ENCODE measurements at regions not wholly inside any gene's neighbourhood (a gene's known extent, or its start where the extent isn't known, plus 50 kb on each side); places are given as distances from the start of the nearest gene placed in this dataset.
A peak's percentile ranks its signal among the peaks of the same experiment; 100 is the strongest.

- no peak for DNase-seq
Measured at GRCh38 chr5:96088706-96089498, 127.3 kb upstream of the ELL2 start.

DNA sequence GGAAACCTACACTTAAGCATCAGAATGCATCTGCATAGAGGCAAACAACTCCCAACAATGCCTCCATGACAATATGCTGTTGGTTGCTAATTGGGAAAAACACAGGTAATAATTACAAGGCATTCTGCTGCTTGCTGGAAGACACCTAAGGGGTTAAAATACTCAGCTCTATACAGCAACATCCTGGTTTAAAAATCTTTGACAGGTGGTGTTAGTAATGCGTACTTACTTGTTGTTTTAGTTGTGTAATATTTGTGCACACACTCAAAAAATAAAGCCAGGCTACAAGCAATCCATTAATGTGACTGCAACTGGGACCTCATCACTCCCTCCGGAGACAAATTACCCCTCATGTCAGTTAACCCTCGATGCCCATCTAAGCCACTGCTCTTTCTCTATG is 126.3 kb upstream of the ELL2 start:
- DNase-seq: peak; percentile 5

DNA sequence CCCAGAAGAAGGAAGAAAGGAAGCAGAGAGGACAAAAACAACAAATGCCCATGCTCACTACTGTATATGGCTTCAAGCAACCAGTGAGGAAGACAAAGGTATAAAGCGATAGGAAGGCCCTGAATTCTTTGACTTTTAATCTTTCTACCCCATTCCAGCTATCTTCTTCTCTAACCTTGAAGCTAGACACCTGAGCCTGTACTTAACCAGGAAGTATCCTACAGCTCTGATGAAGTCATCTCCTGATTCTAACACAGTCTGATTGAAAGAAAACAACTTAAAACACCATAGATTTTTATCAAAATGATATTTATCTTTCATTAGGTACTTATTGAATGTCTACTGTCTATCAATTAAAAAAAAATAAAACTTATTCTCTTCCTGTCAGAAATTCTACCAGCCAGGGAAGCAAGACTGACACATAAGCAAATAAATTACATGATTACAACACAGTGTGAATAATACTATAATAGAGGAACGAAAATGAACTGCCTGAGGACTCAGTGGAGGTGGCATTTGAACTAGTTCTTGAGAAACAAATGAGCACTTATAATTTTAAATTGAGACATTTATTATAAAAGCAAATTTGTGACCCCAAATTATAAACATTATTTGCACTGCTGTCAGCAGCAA is 123.3 kb upstream of the ELL2 start:
- peak; percentile 5 for DNase-seq

DNA sequence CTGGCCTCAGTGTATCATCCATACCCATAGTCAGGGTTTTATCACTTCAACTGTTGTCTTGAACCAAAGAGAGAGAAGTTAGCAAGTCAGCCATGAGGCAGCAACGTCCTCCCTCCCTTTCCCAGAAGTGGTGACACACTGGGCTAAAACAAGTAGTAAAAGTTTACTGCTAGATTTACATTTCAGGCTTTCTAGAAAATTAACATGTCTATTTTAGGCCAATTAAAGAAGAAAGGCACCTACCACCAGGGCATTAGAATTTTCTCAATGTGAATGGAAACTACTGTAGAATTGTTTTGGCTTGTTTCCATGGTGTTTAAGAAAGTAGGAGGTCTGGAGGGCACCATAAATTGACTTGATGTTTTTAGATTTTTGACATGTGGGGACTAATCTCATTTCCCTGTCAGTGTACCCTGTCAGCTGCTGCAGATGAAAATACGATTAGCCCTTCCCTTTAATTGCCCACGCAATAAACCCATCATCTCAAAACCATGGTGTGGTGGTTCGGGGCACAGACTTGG is 121.8 kb upstream of the ELL2 start:
- DNase-seq: no peak

DNA sequence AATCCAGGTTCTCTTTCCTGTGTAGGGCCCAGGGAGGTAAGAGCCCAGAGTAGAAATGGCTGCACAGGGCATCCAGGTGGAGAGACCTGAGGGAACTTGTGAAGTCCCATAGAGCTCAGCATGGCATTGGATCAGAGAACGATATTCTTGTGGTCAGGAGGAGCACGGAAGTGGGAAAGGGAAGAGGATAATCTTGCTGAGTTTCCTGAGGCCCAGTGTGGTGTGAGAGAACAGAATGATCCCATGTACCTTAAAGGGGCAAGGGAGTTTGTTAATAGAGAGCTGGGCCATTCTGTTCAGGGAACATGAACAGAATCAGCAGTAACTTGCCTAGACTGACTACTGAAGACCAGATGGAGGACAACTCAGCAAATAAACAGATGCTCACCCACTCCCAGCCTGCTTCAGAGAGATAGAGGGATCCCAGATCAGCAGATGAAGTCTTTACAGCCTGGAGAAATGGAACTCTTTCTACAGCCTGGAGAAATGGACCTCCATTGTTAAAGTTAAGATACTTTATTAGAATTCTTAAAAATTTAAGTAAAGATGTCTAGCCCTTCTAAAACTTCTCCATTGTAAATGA is 119.7 kb upstream of the ELL2 start:
- no peak for DNase-seq

DNA sequence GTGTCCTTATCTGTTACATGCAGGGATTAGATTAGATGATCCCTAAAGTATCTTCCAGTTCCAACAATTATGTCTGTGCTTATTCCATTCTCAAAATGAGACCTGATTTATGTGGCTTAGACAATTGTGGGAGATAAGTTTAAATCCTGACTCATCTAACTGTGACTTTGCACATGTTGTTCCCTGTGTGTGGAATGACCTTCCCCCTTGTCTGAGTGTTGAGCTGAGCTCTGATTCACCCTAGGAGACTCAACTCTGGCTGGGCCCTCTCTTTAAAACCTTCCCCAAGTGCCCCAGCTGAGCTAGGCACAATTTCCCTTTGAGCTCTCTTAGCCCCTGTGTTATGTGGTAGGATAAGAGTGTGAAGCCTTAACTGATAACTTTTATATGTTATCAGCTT is 118.9 kb upstream of the ELL2 start:
- no peak for DNase-seq

DNA sequence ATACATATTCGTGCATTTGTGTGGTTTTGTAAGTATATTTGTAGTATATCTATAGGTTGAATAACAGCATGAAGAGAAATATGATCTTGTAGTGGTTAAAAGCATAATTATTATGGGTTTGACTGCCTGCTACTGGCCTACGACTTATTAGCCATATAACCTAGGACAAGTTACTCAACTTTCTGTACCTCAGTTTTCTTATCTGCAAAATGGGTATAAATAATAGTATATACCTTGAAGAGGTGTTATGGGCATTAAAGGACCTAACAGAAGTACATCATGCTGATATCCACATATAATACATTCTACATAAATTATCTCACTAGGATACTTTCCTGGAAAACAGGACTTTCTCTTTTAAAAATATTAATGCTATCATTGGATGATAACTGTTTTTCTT is 118.3 kb upstream of the ELL2 start:
- no peak for DNase-seq

GRCh38 chr5:96079075-96079474 is 117.4 kb upstream of the ELL2 start:
- no peak for DNase-seq

- DNase-seq: no peak
Measured at GRCh38 chr5:96076451-96076850, 114.8 kb upstream of the ELL2 start.

DNA sequence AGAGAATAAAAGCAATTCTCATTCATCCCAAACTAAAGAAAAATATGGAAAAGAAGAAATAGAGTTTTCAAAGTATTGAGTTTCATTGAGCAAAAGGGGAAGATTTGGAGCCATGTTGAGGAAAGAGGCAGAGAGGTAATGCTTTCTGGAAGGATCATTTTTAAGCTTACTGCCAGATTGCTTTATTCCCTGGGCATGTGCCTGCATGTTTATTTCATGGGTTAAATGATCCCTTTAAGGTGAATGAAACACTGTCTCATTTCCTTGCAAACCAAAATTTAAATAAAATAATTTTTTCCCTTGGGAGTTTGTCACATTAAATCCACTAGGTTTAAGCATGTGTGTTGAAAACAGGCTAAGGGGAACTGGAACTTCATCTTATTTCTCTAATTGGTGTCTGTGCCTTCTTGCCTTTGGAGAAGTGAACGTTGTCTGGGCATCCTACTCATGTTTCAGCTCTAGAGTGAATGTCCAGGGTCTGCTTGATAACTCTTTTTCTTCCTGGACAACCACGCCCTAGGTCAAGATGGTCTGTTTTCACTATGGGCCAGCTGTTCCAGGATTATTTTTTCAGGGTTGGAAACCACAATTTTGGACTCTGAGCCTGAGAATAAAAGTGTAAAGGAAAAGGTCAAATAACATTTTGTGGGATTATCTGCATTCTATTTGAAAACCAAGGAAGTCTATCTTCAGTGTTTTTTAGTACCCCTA is 114.1 kb upstream of the ELL2 start:
- DNase-seq: no peak

DNA sequence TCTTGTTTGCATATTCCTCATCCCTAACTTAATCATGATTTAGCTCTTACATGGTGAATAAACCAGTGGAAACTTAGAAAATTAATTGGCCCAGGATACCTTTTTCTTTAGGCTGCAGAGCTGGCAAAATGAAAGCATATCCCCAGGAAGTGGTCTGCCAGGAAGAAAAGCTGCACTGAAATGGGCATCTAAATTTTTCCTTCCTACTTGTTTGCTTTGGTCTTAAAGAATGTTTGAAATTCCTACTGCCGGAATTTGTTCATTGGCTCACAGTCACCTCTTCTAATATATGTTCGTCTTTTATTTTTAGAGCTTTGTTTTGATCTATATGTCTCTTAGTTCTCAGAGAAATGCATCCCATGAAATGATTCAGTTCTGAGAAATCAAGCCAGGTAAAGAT is 113.2 kb upstream of the ELL2 start:
- no peak for DNase-seq

DNA sequence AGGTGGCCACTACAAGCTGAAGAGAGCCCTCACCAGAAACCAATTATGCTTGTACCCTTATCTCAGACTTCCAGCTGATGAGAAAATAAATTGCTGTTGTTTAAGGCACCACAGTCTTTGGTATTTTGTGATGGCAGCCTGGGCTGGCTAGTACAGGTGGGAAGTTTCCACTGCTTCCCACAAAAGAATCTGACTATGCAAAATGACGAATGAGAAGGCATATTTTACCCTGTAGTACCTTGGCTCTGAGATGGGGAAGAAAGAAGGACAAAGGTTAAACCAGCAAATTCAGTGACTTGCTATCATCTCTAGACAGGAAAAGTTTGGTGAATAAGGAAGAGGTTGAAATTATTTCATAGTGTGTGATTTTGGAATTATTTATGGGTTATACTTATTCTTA is 112.8 kb upstream of the ELL2 start:
- DNase-seq: no peak

DNA sequence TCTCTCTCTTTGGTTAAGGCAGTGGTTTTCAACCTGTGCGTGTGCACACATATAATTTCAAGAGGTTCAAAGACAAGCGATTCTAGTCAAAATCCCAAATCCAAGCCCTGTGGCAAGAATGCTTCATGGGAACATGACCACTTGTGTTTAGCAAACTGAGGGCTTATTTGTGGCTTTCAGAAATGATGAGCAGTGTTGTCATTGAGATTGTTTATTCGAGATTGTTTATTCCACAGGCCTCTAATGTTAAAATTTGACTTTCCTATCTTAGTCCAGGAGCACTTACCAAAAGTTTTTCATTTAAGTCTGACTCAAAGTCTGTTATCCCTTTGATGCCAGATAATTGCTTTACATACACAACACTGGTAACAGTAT is 111.1 kb upstream of the ELL2 start:
- DNase-seq: no peak

GRCh38 chr5:96072138-96072790 is 110.6 kb upstream of the ELL2 start:
- no peak for DNase-seq

GRCh38 chr5:96070622-96071225 is 109.1 kb upstream of the ELL2 start:
- no peak for DNase-seq

DNA sequence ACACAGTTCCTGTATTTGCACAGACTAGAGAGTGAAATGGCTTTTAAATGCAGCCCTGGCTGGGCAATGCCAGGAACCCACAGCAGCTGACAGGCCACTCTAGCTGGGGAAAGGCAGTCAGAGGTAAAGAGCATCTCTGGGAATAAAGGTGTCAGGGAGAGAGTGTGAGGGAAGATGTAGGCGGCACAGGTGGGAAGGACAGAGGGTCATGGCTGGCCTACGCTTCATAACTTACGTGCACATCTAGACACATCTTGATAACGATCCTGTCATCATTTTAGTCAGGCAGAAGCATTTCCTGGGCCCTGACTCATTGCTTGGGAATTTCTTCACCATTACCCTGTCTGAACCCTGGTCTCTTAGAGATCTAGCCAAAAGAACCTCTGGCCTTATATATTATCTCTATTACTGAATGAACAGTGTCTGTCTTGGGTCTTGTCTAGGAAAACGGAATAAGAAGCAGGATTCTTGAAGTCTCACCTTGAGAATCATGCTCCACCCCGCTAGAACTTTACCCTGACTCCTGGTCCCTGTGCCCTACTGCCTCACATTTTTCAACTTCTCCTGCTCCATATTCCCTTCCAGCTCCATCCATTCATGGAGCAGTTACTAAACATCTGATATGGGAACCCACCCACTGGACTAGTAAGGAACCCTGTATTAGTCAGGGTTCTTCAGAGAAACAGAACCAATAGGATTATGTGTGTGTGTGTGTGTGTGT is 106.4 kb upstream of the ELL2 start:
- no peak for DNase-seq

DNA sequence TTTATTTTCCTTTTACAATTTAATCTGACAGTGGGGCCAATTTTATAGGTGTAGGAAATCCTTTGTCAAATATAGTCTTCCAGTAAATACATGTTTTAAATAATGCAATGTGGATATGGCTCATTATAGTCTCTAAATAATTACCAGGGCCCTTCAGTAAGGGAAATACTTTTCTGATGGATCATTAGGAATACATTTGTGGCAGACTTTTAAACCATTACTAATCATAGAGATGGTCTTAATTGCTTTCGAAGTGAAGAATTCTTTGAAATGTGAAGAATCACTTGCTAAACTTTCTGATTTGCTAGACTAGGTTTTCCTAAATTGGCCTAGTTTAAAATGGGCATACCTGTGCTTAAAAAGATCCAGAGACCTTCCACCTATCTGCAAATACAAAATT is 105.6 kb upstream of the ELL2 start:
- no peak for DNase-seq

GRCh38 chr5:96066386-96066719 is 104.7 kb upstream of the ELL2 start:
- no peak for DNase-seq

DNA sequence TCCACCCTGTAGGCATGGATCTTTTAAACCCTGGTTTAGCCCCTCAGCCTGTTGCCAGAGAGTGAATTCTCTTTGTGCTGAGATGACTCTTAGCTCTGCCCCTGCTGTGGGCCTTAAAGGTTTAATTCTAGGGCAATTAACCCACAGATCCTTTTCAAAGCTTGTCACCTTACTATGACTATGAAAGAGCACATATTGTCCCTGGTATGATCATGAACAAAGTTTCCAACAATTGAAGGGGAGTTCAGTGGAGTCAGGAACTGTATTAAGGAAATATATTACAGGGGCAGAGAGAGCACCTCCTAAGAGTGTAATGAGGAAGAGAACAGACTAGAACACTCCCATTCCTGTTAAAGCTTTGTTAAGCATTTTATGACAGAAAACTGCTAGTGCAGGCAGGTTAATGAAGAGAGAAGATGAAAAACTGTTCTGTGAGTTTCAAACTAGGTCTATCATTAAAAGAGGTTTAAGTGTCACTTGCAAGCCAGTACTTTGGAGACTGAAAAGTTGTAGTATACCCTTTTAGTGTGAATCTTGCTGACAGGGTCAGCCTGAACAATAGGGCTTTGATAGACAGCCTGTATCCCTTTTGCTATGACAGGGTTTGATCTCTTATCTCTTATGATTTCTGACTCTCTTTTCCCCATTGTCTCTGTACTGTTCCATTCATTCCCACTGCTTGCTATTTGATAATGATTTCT is 104.2 kb upstream of the ELL2 start:
- peak; percentile 11 for DNase-seq

DNA sequence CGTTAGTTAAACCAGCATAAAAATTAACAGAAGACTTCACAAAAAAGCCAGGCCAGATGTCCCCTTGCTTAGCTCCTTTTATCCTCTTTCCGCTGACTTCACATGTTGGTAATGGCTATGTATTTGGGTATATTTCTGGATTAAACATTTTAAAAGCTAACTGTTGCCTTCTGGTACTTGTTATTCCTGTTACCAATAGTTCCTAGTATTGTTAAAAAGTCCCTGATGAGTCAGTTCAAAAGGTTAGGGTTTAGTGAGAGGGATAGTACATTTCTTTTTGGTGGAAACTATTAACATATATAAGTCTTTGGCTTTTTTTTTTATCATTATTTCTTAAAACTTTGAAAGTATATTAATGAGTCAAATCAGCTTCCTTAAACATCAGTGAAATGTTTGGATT is 103.2 kb upstream of the ELL2 start:
- DNase-seq: no peak

- DNase-seq: no peak
Measured at GRCh38 chr5:96062836-96063235, 101.2 kb upstream of the ELL2 start.

Measured in NCI-H1417 treated with DMSO at 0.1 percent for 48 hours (cell line).